Tibial artery (tissue), 4 donors: ENCODE measurements at regions not wholly inside any gene's neighbourhood (a gene's known extent, or its start where the extent isn't known, plus 50 kb on each side); places are given as distances from the start of the nearest gene placed in this dataset.
"Not testable (repeated sequence)": the region's sequence is repeated elsewhere in the genome, so short reads cannot be mapped to it uniquely, and the experiment has no call there.

ENCODE experiments used
- DNase-seq, 2 donors: peaks; one replicate each; pipeline ENCODE4 v3.0.0-alpha.2; 2019
- H3K27ac ChIP-seq, 2 donors: fragments of 200-600 bp; sonication (generic) in 1 of 2; 1 replicate in 1 of 2; 2 replicates in 1 of 2; pipeline ENCODE4 v1.5.1; 2018 to 2019; ENCODE audit warnings: mild to moderate bottlenecking in 1 of 2
- H3K27me3 ChIP-seq, 2 donors: fragments of 200-600 bp; sonication (generic) in 1 of 2; one replicate each; pipeline versions ENCODE4 v1.5.1 to v1.6.0; 2016 to 2019
- H3K36me3 ChIP-seq, 3 donors: fragments of 200-600 bp; sonication (generic) in 2 of 3; one replicate each; pipeline ENCODE4 v1.5.1; 2016 to 2019; ENCODE audit warnings: mild to moderate bottlenecking in 2 of 3
- H3K4me1 ChIP-seq, 4 donors: fragments of 200-600 bp; sonication (generic) in 2 of 4; 1 replicate in 3 of 4; 2 replicates in 1 of 4; pipeline ENCODE4 v1.5.1; 2016 to 2019
- H3K4me3 ChIP-seq, 2 donors: fragments of 200-600 bp; sonication (generic) in 1 of 2; 1 replicate in 1 of 2; 2 replicates in 1 of 2; pipeline ENCODE4 v1.5.1; 2018 to 2019; ENCODE audit warnings: mild to moderate bottlenecking in 2 of 2
- H3K9me3 ChIP-seq, 3 donors: fragments of 200-600 bp; sonication (generic) in 1 of 3; one replicate each; pipeline ENCODE4 v1.5.1; 2016 to 2019
- CTCF ChIP-seq, 2 experiments: fragments of 200-600 bp in 1 of 2; fragments of 450-650 bp in 1 of 2; IDR thresholded peaks; one replicate each; pipeline ENCODE4 v1.5.1; 2017 to 2019; ENCODE audit warnings: antibody characterized with exemption in 2 of 2, mild to moderate bottlenecking in 1 of 2, moderate library complexity in 1 of 2
- intact Hi-C: fragments of 100-400 bp; cut with DNase I; formaldehyde crosslinking; loops from one replicate; pipeline ENCODE4 v1.15.0; 2023; ENCODE audit warnings: low total_unique reads

GRCh38 chr2:128612628-128613027, 294.0 kb upstream of the HS6ST1 start:
- no peak for TF ChIP-seq CTCF (IDR thresholded peaks at IDR 0.05)
- Histone ChIP-seq H3K4me3 (no peak overlapping the region), H3K9me3 (no peaks in the 10 kb centered on the region), H3K27me3 (no peaks in the 10 kb centered on the region), H3K4me1 (peaks cover 0 to 11% (median 7%) of the 10 kb centered on the region in 4 donors), H3K27ac (no peak overlapping the region), H3K36me3 (no peaks in the 10 kb centered on the region)
- intact Hi-C loops, result no loop called here
- DNase-seq, result peak in 1 of 2 donors; percentile 55

- peak in 1 of 2 donors; percentile 50 for DNase-seq
- Histone ChIP-seq H3K27ac (no peak overlapping the region), H3K27me3 (no peaks in the 10 kb centered on the region), H3K4me3 (no peak overlapping the region), H3K9me3 (no peaks in the 10 kb centered on the region), H3K4me1 (peaks cover 0 to 3% (median 2%) of the 10 kb centered on the region in 4 donors), H3K36me3 (no peaks in the 10 kb centered on the region)
- TF ChIP-seq CTCF (IDR thresholded peaks at IDR 0.05), result no peak
- intact Hi-C loops, result no loop called here
Observed at GRCh38 chr2:128613351-128613750, 294.7 kb upstream of the HS6ST1 start.

- intact Hi-C loops, result no loop called here
- no peaks in the 10 kb centered on the region for H3K27me3 ChIP-seq
- TF ChIP-seq CTCF (IDR thresholded peaks at IDR 0.05), result no peak
- H3K9me3 ChIP-seq, result no peaks in the 10 kb centered on the region
- H3K4me3 ChIP-seq, result no peak overlapping the region
- no peak overlapping the region for H3K27ac ChIP-seq
- DNase-seq, result peak in 1 of 2 donors; percentile 40
- no peaks in the 10 kb centered on the region for H3K4me1 ChIP-seq
- no peaks in the 10 kb centered on the region for H3K36me3 ChIP-seq
Observed at GRCh38 chr2:128613876-128614275, 295.2 kb upstream of the HS6ST1 start.

- not testable (repeated sequence) for DNase-seq
Observed at GRCh38 chr2:128614907-128615306, 296.2 kb upstream of the HS6ST1 start.

GRCh38 chr2:128615571-128615970, 296.9 kb upstream of the HS6ST1 start:
- no peak for TF ChIP-seq CTCF (IDR thresholded peaks at IDR 0.05)
- intact Hi-C loops, result no loop called here
- Histone ChIP-seq H3K4me3 (no peak overlapping the region), H3K27ac (no peak overlapping the region), H3K4me1 (no peaks in the 10 kb centered on the region), H3K9me3 (no peaks in the 10 kb centered on the region), H3K27me3 (no peaks in the 10 kb centered on the region), H3K36me3 (no peaks in the 10 kb centered on the region)
- DNase-seq, result peak in 1 of 2 donors; percentile 34

More at GRCh38 chr2:128614907-128615306, 296.2 kb upstream of the HS6ST1 start:
- H3K36me3 ChIP-seq, H3K27me3 ChIP-seq, H3K27ac ChIP-seq, H3K9me3 ChIP-seq, H3K4me3 ChIP-seq, H3K4me1 ChIP-seq, intact Hi-C loops: not testable (repeated sequence)

- H3K4me3 ChIP-seq, result no peak overlapping the region
- H3K36me3 ChIP-seq, result no peaks in the 10 kb centered on the region
- no peaks in the 10 kb centered on the region for H3K4me1 ChIP-seq
- H3K9me3 ChIP-seq, result no peaks in the 10 kb centered on the region
- no peak overlapping the region for H3K27ac ChIP-seq
- no peak for TF ChIP-seq CTCF (IDR thresholded peaks at IDR 0.05)
- no peaks in the 10 kb centered on the region for H3K27me3 ChIP-seq
- peak in 1 of 2 donors; percentile 43 for DNase-seq
- intact Hi-C loops, result no loop called here
Observed at GRCh38 chr2:128617029-128617590, 298.4 kb upstream of the HS6ST1 start.
